Psoas muscle (tissue), 7 donors: ENCODE measurements at regions not wholly inside any gene's neighbourhood (a gene's known extent, or its start where the extent isn't known, plus 50 kb on each side); places are given as distances from the start of the nearest gene placed in this dataset.

Experiments
- ATAC-seq, 4 donors: fragments of 200-7000 bp; cut with Tn5 transposase; one replicate each; pipeline ENCODE4 v1.9.1; 2020; ENCODE audit warnings: moderate library complexity in 3 of 4, mild to moderate bottlenecking in 2 of 4
- DNase-seq, 2 donors: peaks; one replicate each; pipeline ENCODE4 v3.0.0-alpha.2; 2020
- H3K27ac ChIP-seq: fragments of 200-600 bp; one replicate; pipeline ENCODE4 v1.8.0; 2022
- H3K27me3 ChIP-seq, 3 donors: fragments of 200-600 bp in 1 of 3; one replicate each; pipeline versions ENCODE4 v1.6.1 to v1.8.0; 2013 to 2022; ENCODE audit warnings: low read length in 2 of 3, mild to moderate bottlenecking in 2 of 3, moderate library complexity in 1 of 3; ENCODE audit not compliant: insufficient read depth in 3 of 3
- H3K36me3 ChIP-seq, 2 donors: fragments of 200-600 bp in 1 of 2; one replicate each; pipeline versions ENCODE4 v1.6.1 to v1.8.0; 2013 to 2022; ENCODE audit warnings: low read depth in 1 of 2, mild to moderate bottlenecking in 1 of 2, moderate library complexity in 1 of 2; ENCODE audit not compliant: insufficient read depth in 1 of 2
- H3K4me1 ChIP-seq: fragments of 200-600 bp; one replicate; pipeline ENCODE4 v1.8.0; 2022
- H3K4me3 ChIP-seq: fragments of 200-600 bp; one replicate; pipeline ENCODE4 v1.8.0; 2022; ENCODE audit warnings: mild to moderate bottlenecking
- H3K9me3 ChIP-seq: fragments of 200-600 bp; one replicate; pipeline ENCODE4 v1.8.0; 2022
- WGBS, 3 donors: extraction: QIAGEN DNeasy Blood & Tissue Kit; methylation state at CpG; one replicate each; pipeline versions ENCODE4 v1.1.6 to v1.1.7; 2013; 5-methylcytosine and 5-hydroxymethylcytosine counted together
- intact Hi-C, 2 donors: fragments of 100-400 bp; cut with DNase I; formaldehyde crosslinking; loops; one replicate each; pipeline versions ENCODE4 v1.11.0 to v1.14.2; 2022
- TF ChIP-seq, protein P1 (sequence below): fragments of 200-600 bp; IDR thresholded peaks from one replicate; pipeline ENCODE4 v1.8.0; 2022; ENCODE audit warnings: antibody characterized with exemption
- donor health status: healthy with polysubstance abuse.
- donor health status: DM: no; HTN: no; CAD: no; lungs with moderate emphysema.
- donor health status: Bipolar disorder and iron deficiency.
- donor health status: healthy.
- donor health status: DM: yes; HTN: yes; CAD: no.
- donor health status: DM: no; HTN: no; CAD: no.
- donor health status: DM: yes; HTN: yes; CAD: no.

DNA sequence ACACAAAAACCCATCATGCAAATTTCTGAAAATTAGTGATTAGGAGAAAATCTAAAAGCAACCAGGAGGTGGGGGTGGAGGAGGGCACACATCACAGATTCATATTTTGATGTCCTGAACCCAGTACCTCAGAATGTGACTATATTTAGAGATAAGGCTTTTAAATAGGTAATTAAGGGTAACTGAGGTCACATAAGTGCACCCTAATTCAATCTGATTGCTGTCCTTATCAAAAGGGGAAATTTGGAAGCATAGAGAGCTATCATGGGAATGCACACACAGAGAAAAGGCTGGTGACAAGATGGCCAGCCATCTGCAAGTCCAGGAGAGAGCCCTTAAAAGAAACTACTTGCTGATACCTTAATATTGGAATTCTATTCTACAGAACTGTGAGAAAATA lies 281.8 kb upstream of the UGT8 start:
- ATAC-seq (no peak), DNase-seq (no peak)
- intact Hi-C loops = no loop called here
- H3K36me3 ChIP-seq = no peaks in the 10 kb centered on the region
- no peak overlapping the region for H3K27ac ChIP-seq
- H3K4me1 ChIP-seq = no peaks in the 10 kb centered on the region
- H3K27me3 ChIP-seq = no peaks in the 10 kb centered on the region
- no peak overlapping the region for H3K4me3 ChIP-seq
- no peaks in the 10 kb centered on the region for H3K9me3 ChIP-seq
- TF ChIP-seq, protein P1, sequence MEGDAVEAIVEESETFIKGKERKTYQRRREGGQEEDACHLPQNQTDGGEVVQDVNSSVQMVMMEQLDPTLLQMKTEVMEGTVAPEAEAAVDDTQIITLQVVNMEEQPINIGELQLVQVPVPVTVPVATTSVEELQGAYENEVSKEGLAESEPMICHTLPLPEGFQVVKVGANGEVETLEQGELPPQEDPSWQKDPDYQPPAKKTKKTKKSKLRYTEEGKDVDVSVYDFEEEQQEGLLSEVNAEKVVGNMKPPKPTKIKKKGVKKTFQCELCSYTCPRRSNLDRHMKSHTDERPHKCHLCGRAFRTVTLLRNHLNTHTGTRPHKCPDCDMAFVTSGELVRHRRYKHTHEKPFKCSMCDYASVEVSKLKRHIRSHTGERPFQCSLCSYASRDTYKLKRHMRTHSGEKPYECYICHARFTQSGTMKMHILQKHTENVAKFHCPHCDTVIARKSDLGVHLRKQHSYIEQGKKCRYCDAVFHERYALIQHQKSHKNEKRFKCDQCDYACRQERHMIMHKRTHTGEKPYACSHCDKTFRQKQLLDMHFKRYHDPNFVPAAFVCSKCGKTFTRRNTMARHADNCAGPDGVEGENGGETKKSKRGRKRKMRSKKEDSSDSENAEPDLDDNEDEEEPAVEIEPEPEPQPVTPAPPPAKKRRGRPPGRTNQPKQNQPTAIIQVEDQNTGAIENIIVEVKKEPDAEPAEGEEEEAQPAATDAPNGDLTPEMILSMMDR = no peak

DNA sequence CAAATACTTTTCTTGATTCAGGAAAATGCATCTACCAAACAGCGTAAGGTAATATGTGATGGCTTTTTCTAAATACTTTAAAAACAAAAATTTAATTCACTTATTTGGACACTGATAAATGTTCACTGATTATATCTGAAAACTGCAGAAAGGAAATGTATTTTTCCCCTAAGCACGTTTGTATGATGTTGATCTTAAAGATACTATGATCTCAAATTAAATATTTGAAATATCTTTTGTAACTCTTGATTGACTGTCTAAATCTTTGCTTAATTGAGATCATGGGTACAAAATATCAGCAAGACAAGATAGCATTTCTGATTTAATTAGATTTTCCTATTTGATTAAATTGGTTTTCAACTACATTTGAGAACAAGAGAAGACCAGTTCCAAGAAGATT lies 281.0 kb upstream of the UGT8 start:
- Histone ChIP-seq H3K4me1 (no peaks in the 10 kb centered on the region), H3K27ac (no peak overlapping the region), H3K36me3 (no peaks in the 10 kb centered on the region), H3K4me3 (no peak overlapping the region), H3K27me3 (no peaks in the 10 kb centered on the region), H3K9me3 (no peaks in the 10 kb centered on the region)
- intact Hi-C loops = no loop called here
- DNase-seq = no peak
- ATAC-seq = no peak
- TF ChIP-seq, protein P1 = no peak
- 78 to 84% (median 82%) methylated on average over 2 of the region's 2 CpGs for WGBS, 3 donors

DNA sequence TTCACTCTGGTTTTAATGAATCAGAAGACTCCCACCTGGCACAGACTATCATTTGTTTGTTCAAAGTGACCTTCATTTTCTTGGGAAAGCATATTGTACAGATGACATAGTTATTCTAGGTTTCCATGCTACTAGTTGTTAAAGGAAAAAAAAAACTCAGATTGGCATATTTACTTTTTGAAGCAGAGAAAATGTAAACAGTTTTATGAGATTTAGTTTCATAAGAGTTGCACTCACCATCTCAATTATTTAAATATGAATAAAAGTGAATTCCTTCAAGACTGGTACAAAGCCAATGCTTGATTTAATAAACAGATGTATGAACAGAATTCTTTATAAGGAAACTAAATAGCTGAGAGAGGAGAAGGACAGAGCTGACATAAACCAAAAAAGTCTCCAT lies 280.3 kb upstream of the UGT8 start:
- no peak overlapping the region for H3K27ac ChIP-seq
- intact Hi-C loops = no loop called here
- DNase-seq (no peak), ATAC-seq (no peak)
- H3K36me3 ChIP-seq = no peaks in the 10 kb centered on the region
- H3K27me3 ChIP-seq = no peaks in the 10 kb centered on the region
- no peaks in the 10 kb centered on the region for H3K4me1 ChIP-seq
- H3K4me3 ChIP-seq = no peak overlapping the region
- no peaks in the 10 kb centered on the region for H3K9me3 ChIP-seq
- TF ChIP-seq, protein P1 = no peak

DNA sequence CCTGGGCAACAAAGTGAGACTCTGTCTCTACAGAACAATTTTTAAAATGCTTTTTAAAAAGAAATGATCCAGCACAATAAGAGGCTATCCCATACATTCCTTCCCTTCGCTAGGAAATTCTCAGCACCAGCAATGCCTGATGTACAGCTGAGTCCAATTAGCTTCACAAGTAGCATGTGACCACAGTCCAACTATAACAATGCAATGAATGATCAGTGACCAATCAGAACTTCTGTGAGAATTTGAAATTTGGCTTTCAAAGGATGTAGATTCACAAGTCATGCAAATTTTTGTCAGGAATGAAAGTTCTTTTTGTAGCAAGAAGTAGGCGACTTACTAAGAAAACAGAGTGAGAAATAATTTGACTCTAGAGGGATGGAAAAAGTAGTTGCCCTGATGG lies 278.5 kb upstream of the UGT8 start:
- Histone ChIP-seq H3K27ac (no peak overlapping the region), H3K4me3 (no peak overlapping the region), H3K4me1 (no peaks in the 10 kb centered on the region), H3K9me3 (no peaks in the 10 kb centered on the region), H3K36me3 (no peaks in the 10 kb centered on the region), H3K27me3 (no peaks in the 10 kb centered on the region)
- intact Hi-C loops = no loop called here
- DNase-seq = no peak
- 87 to 91% (median 88%) methylated on average over 2 of the region's 2 CpGs for WGBS, 3 donors
- ATAC-seq = no peak
- TF ChIP-seq, protein P1 = no peak

DNA sequence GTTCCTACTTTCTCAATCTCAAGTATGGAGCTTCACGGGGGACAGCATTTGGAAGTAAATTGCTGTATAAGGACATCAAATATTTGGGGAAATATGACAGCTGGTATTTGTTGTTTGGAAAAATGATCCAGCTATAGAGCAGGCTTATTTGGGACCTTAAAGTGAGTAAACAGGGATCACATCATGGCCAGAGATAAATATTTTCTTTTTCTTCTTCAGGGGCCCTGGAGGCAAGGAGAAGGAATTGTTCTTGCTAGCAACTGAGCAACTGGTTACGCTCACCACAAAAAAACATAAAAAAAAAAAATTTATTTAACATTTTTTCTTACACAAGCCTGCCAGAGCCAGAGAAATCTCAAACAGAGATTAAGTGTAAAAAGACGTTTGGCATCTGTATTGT lies 277.2 kb upstream of the UGT8 start:
- no peak overlapping the region for H3K4me3 ChIP-seq
- DNase-seq (no peak), ATAC-seq (no peak)
- TF ChIP-seq, protein P1 = no peak
- H3K27ac ChIP-seq = no peak overlapping the region
- H3K4me1 ChIP-seq = no peaks in the 10 kb centered on the region
- intact Hi-C loops = no loop called here
- no peaks in the 10 kb centered on the region for H3K9me3 ChIP-seq
- WGBS, 3 donors = 39 to 51% (median 39%) methylated on average over 3 of the region's 3 CpGs
- no peaks in the 10 kb centered on the region for H3K27me3 ChIP-seq
- no peaks in the 10 kb centered on the region for H3K36me3 ChIP-seq
